Upper lobe of right lung (tissue), 1 donor: ENCODE measurements at regions not wholly inside any gene's neighbourhood (a gene's known extent, or its start where the extent isn't known, plus 50 kb on each side); places are given as distances from the start of the nearest gene placed in this dataset.

Source experiments
- ATAC-seq: fragments of 200-7000 bp; cut with Tn5 transposase; one replicate; pipeline ENCODE4 v1.9.1; 2020; ENCODE audit warnings: mild to moderate bottlenecking, moderate library complexity
- DNase-seq: peaks from one replicate; pipeline ENCODE4 v3.0.0-alpha.2; 2020
- H3K27ac ChIP-seq: fragments of 200-600 bp; one replicate; pipeline ENCODE4 v1.8.0; 2022
- H3K27me3 ChIP-seq: fragments of 200-600 bp; one replicate; pipeline ENCODE4 v1.8.0; 2022; ENCODE audit warnings: mild to moderate bottlenecking
- H3K36me3 ChIP-seq: fragments of 200-600 bp; one replicate; pipeline ENCODE4 v1.8.0; 2022
- H3K4me1 ChIP-seq: fragments of 200-600 bp; one replicate; pipeline ENCODE4 v1.8.0; 2022
- H3K4me3 ChIP-seq: fragments of 200-600 bp; one replicate; pipeline ENCODE4 v1.8.0; 2022; ENCODE audit warnings: mild to moderate bottlenecking
- H3K9me3 ChIP-seq: fragments of 200-600 bp; one replicate; pipeline ENCODE4 v1.8.0; 2022
- CTCF ChIP-seq: fragments of 200-600 bp; IDR thresholded peaks from one replicate; pipeline ENCODE4 v1.8.0; 2022; ENCODE audit warnings: antibody characterized with exemption
- intact Hi-C: fragments of 100-400 bp; cut with DNase I; formaldehyde crosslinking; loops from one replicate; pipeline ENCODE4 v1.11.0; 2022
- donor health status: DM: no; HTN: yes; CAD: no; lungs with severe emphysema.

- no peaks in the 10 kb centered on the region for H3K4me1 ChIP-seq
- ATAC-seq: no peak
Measured at GRCh38 chr15:72866182-72866581, 82.6 kb upstream of the ADPGK start.

GRCh38 chr15:72865486-72865885 is 81.9 kb upstream of the ADPGK start:
- no peaks in the 10 kb centered on the region for H3K9me3 ChIP-seq
- no peak for TF ChIP-seq CTCF
- intact Hi-C loops: no loop called here
- H3K4me1 ChIP-seq: no peaks in the 10 kb centered on the region
- H3K27me3 ChIP-seq: no peaks in the 10 kb centered on the region
- no peak overlapping the region for H3K4me3 ChIP-seq
- no peak overlapping the region for H3K27ac ChIP-seq
- H3K36me3 ChIP-seq: no peaks in the 10 kb centered on the region
- ATAC-seq: no peak
- DNase-seq: no peak

More at GRCh38 chr15:72866182-72866581, 82.6 kb upstream of the ADPGK start:
- intact Hi-C loops: no loop called here
- no peak for TF ChIP-seq CTCF
- no peak for DNase-seq
- no peak overlapping the region for H3K4me3 ChIP-seq
- no peaks in the 10 kb centered on the region for H3K27me3 ChIP-seq
- H3K9me3 ChIP-seq: no peaks in the 10 kb centered on the region
- no peak overlapping the region for H3K27ac ChIP-seq
- no peaks in the 10 kb centered on the region for H3K36me3 ChIP-seq

GRCh38 chr15:72864681-72865080 is 81.1 kb upstream of the ADPGK start:
- ATAC-seq (no peak), DNase-seq (no peak)
- no peak overlapping the region for H3K4me3 ChIP-seq
- H3K4me1 ChIP-seq: no peaks in the 10 kb centered on the region
- H3K36me3 ChIP-seq: no peaks in the 10 kb centered on the region
- TF ChIP-seq CTCF: no peak
- no peaks in the 10 kb centered on the region for H3K27me3 ChIP-seq
- no peak overlapping the region for H3K27ac ChIP-seq
- no peaks in the 10 kb centered on the region for H3K9me3 ChIP-seq
- intact Hi-C loops: no loop called here

- DNase-seq: no peak
- no peak for TF ChIP-seq CTCF
- H3K27ac ChIP-seq: no peak overlapping the region
- intact Hi-C loops: no loop called here
- H3K4me1 ChIP-seq: no peaks in the 10 kb centered on the region
- no peak overlapping the region for H3K4me3 ChIP-seq
- H3K36me3 ChIP-seq: no peaks in the 10 kb centered on the region
- ATAC-seq: no peak
- no peaks in the 10 kb centered on the region for H3K27me3 ChIP-seq
- no peaks in the 10 kb centered on the region for H3K9me3 ChIP-seq
Measured at GRCh38 chr15:72861354-72861910, 77.9 kb upstream of the ADPGK start.

GRCh38 chr15:72859757-72860145 is 76.2 kb upstream of the ADPGK start:
- no peak for ATAC-seq
- H3K27ac ChIP-seq: no peak overlapping the region
- no peak for DNase-seq
- no peaks in the 10 kb centered on the region for H3K27me3 ChIP-seq
- TF ChIP-seq CTCF: no peak
- no peaks in the 10 kb centered on the region for H3K4me1 ChIP-seq
- intact Hi-C loops: no loop called here
- no peaks in the 10 kb centered on the region for H3K36me3 ChIP-seq
- H3K4me3 ChIP-seq: no peak overlapping the region
- no peaks in the 10 kb centered on the region for H3K9me3 ChIP-seq
